A172 (cell line): ENCODE measurements at regions not wholly inside any gene's neighbourhood (a gene's known extent, or its start where the extent isn't known, plus 50 kb on each side); places are given as distances from the start of the nearest gene placed in this dataset.

ENCODE experiments used
- DNase-seq: peaks from one replicate; pipeline ENCODE4 v3.0.0-alpha.2; 2015; ENCODE audit warnings: low spot score

DNA sequence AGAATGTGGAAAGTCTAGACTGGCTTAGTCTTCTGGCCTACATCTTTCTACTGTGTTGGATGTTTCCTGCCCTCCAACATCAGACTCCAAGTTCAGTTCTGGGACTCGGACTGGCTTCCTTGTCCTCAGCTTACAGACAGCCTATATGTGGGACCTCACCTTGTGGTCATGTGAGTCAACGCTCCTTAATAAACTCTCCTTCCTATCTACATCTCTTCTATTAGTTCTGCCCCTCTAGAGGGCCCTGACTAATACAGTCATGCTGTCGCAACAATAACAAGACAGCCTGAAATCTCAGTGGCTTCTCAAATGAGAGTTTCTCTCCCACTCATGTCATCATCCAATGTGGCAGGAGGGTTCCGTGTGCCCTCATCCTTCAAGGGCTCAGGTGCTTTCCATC, 347.8 kb downstream of the MZT1 start:
- DNase-seq, result no peak

- DNase-seq, result no peak
Observed at GRCh38 chr13:72368031-72368430, 359.4 kb downstream of the MZT1 start.

- DNase-seq, result no peak
Observed at GRCh38 chr13:72346716-72347115, 380.7 kb downstream of the MZT1 start.

DNA sequence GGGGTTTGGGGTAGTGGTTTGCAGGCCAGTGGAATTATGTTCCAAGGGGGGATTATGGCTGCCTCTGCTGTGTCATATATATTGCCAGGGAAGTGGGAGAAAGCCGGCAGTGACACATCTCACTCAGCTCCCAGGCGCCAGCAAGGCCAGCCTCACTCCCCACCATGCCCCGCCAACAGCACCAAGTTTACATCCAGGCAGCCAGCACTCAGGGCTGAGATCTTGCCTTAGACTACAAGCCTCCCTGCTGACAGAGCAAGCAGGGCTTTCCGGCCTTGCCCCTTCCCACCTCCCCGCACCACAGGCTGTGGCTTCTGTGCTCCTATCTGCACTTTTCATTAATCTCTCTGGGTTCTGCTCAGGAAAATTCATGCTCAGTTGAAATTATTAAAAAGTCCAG, 385.1 kb downstream of the MZT1 start:
- no peak for DNase-seq

GRCh38 chr13:72341904-72342303, 385.5 kb downstream of the MZT1 start:
- no peak for DNase-seq

- DNase-seq, result no peak
Observed at GRCh38 chr13:72317346-72318109, 409.9 kb downstream of the MZT1 start.

DNA sequence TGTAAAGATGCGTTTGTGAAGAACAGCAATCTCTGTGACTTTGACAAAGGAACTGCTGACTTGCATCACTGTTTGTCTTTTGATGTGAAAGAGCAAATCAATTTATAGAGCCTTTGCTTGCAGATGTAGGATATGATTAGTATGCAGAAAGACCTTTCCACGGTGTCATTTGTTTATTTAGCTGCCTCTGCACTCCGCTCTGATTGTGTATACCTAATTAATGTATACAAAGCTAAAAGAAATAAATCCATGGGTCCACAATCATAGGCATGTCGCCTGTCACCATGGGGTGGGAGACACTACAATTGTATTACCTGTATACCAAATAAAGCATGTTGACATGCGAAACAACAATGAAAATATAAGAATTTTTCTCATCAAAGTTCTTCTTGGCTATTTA, 410.7 kb downstream of the MZT1 start:
- no peak for DNase-seq

GRCh38 chr13:72315312-72315711, 412.1 kb downstream of the MZT1 start:
- no peak for DNase-seq

DNA sequence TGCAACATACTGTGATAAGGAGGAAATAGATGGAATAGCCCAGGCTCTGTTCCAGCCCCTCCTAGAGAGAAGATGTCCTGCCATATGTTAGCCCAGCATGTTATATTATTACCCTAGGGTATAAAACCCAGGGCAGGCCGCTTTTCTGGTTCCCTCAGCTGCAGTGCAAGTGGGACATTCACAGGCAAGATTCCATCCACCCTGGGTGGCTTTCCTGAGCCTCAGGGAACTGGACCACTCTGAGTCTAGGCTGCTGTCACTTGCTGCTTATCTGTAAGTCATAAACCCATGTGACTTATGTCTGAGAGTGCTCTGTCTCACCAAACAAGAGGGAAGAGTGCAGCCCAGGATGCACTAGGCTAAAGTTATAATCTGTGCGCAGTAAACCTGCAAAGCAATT, 413.2 kb downstream of the MZT1 start:
- no peak for DNase-seq

DNA sequence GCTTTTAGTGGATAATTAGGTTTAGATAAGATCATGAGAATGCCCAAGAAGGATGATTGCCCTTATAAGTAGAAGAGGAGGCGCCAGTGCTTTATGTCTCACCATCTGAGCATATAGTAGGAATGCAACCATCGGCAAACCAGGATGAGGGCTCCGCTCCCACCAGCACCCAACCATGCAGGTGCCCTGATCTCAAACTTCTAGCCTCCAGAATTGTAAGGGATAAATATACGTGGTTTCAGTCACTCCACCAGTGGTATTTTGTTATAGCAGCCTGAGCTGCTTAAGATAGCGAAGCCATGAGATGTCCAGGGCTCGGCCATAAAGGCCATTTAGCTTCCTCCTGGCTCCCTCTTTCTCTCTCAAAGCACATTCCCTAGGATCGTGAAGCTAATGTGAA, 413.9 kb downstream of the MZT1 start:
- DNase-seq, result no peak

GRCh38 chr13:72303941-72304746, 423.3 kb downstream of the MZT1 start:
- peak; percentile 23 for DNase-seq

DNA sequence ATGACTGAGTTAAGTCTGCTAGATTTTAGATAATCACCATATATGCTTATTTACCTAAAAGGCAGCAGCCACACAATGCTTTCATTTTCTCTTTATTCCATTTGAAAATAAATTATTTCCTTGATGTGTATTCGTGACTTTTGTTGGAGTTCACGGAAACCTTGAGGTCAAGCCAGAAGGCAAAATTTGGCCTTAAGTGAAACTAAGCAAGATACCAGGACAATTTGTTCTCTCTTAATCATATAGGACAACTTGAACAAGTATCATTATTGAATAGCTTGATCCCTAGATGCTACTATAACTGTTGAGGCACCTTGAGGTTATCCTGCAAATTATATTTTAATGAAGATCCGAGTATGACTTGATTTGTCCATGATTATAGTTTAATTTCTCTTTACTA, 429.2 kb upstream of the DACH1 start:
- DNase-seq, result no peak

- DNase-seq, result peak; percentile 12
Observed at GRCh38 chr13:72295153-72295552, 428.1 kb upstream of the DACH1 start.

GRCh38 chr13:72293206-72293605, 426.2 kb upstream of the DACH1 start:
- DNase-seq, result peak; percentile 13

DNA sequence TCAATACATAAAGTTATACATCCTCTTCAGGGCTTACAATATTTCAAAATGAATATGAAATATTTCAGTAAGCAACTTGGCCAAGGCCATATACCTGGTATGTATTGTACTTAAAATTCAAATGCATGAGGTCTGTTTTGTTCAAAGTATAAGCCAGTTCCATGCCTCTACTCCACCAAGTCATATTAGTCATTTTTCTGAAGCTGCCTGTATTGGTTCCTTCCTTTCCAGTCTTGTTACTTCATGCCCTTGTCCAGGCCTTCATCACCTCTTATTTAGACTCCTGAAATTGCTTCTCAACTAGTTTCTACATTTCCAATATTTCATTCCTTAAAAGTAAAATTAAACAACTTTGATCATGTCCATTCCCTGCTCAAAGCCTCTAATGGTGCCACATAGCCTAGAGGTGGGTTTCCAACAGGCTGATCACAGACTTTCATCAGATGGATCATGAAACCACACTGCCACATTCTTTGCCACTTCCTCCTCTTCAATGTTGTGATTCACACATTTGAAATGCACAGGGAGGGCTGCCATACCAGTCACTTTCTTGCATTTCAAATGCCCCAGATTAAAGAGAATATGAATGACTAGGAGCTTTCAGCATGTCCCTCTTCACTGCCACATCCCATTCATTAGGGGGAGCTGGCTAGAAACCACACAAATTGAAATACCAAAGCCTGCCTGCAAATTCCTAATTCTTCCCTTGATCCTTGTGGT, 424.1 kb upstream of the DACH1 start:
- peak; percentile 96 for DNase-seq

GRCh38 chr13:72286421-72286820, 419.4 kb upstream of the DACH1 start:
- no peak for DNase-seq

GRCh38 chr13:72284791-72285190, 417.8 kb upstream of the DACH1 start:
- no peak for DNase-seq

- no peak for DNase-seq
Observed at GRCh38 chr13:72261732-72262131, 394.7 kb upstream of the DACH1 start.

GRCh38 chr13:72259528-72259927, 392.5 kb upstream of the DACH1 start:
- DNase-seq, result no peak

DNA sequence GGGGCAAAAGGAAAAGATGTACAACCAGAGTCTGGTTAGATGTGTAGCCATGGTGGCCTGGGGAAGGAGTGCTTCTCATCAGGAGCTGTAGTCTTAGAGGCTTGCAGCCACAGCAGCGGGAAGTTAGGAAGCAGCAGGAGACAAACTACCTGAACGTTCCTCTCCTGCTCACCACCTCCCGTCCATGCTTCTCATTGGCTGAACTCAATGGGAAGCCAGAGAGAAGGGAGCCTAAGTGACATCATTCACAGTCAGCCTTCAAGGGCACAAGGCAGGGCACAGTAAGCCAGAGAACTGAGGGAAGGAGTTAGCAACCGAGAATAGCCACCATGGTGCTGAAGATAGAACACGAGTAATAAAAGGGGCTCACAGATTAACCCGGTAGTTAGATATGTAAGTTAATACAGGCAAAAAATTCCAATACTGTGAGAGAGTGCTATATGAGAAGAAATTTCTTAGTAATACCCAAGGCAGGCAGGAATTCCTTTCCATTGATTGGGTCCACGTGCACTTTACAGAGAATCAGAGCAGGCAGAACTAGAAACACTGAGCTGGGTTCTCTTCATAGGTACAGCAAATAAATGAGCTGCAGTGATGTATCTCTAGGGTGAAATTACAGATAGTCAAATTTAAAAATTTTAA, 391.5 kb upstream of the DACH1 start:
- DNase-seq, result no peak

GRCh38 chr13:72255908-72256307, 388.9 kb upstream of the DACH1 start:
- peak; percentile 55 for DNase-seq

DNA sequence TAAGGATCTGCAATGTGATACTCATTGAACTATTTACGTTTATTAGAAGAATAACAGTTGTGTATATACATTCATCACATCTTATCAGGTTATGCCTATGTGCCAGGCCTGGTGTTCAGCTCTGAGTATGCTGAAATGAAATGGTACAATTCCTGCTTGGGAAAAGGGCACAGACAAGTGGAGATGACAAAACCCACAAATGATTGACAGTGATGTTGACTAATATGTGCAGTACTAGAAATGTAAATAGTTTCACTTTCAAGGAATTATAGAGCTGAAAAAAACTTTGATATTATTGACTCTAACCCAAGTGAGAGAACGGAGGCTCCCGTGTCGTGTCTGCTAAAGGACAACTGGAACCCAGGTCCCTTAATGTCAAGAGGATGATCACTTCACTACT, 386.8 kb upstream of the DACH1 start:
- no peak for DNase-seq
